Liver (tissue), 8 donors: ENCODE measurements at regions not wholly inside any gene's neighbourhood (a gene's known extent, or its start where the extent isn't known, plus 50 kb on each side); places are given as distances from the start of the nearest gene placed in this dataset.

ENCODE experiments used
- DNase-seq: peaks from one replicate; pipeline ENCODE4 v3.0.0-alpha.2; 2017; ENCODE audit warnings: low spot score
- H3K27ac ChIP-seq, 2 donors: one replicate each; pipeline ENCODE4 v1.7.0; 2013; ENCODE audit warnings: inconsistent platforms in 2 of 2, low read length in 2 of 2, control low read depth in 1 of 2, low read depth in 1 of 2, mild to moderate bottlenecking in 1 of 2
- H3K27me3 ChIP-seq, 4 donors: one replicate each; pipeline versions ENCODE4 v1.6.1 to v1.7.0; 2013; ENCODE audit warnings: low read length in 3 of 4, inconsistent platforms in 1 of 4, mild to moderate bottlenecking in 1 of 4, moderate library complexity in 1 of 4; ENCODE audit not compliant: control insufficient read depth in 4 of 4, insufficient read depth in 4 of 4
- H3K36me3 ChIP-seq, 4 donors: one replicate each; pipeline versions ENCODE4 v1.6.1 to v1.7.0; 2013; ENCODE audit warnings: low read length in 3 of 4, mild to moderate bottlenecking in 3 of 4, low read depth in 1 of 4, moderate library complexity in 1 of 4; ENCODE audit not compliant: control insufficient read depth in 4 of 4, insufficient read depth in 3 of 4
- H3K4me1 ChIP-seq, 4 donors: one replicate each; pipeline versions ENCODE4 v1.6.1 to v1.7.0; 2013; ENCODE audit warnings: low read length in 3 of 4, mild to moderate bottlenecking in 3 of 4, moderate library complexity in 1 of 4; ENCODE audit not compliant: control insufficient read depth in 4 of 4, insufficient read depth in 4 of 4
- H3K4me3 ChIP-seq, 3 donors: one replicate each; pipeline versions ENCODE4 v1.6.1 to v1.7.0; 2013; ENCODE audit warnings: low read length in 3 of 3, control low read depth in 1 of 3, low read depth in 1 of 3, mild to moderate bottlenecking in 1 of 3
- H3K9ac ChIP-seq, 2 donors: one replicate each; pipeline ENCODE4 v1.7.0; 2013; ENCODE audit warnings: low read length in 2 of 2, mild to moderate bottlenecking in 2 of 2, moderate library complexity in 2 of 2, control low read depth in 1 of 2, low read depth in 1 of 2
- H3K9me3 ChIP-seq, 4 donors: one replicate each; pipeline versions ENCODE4 v1.6.1 to v1.7.0; 2013; ENCODE audit warnings: low read length in 3 of 4; ENCODE audit not compliant: control insufficient read depth in 4 of 4
- EGR1 ChIP-seq, 2 donors: IDR thresholded peaks; 2 replicates each; pipeline ENCODE4 v1.6.1; 2016 to 2018; ENCODE audit warnings: antibody characterized with exemption in 2 of 2, low read depth in 2 of 2
- FOXA1 ChIP-seq: IDR thresholded peaks from 2 replicates; pipeline ENCODE4 v1.6.1; 2016; ENCODE audit warnings: antibody characterized with exemption
- FOXA2 ChIP-seq: IDR thresholded peaks from 2 replicates; pipeline ENCODE4 v1.6.1; 2016; ENCODE audit warnings: antibody characterized with exemption
- GABPA ChIP-seq, 2 donors: IDR thresholded peaks in 1 of 2; conservative IDR thresholded peaks in 1 of 2; 2 replicates each; pipeline ENCODE4 v1.6.1; 2016; ENCODE audit warnings: antibody characterized with exemption in 2 of 2, mild to moderate bottlenecking in 1 of 2, moderate library complexity in 1 of 2
- HNF4A ChIP-seq, 2 donors: conservative IDR thresholded peaks; 2 replicates each; pipeline ENCODE4 v1.6.1; 2016; ENCODE audit warnings: antibody characterized with exemption in 2 of 2, mild to moderate bottlenecking in 2 of 2
- NR2F2 ChIP-seq: IDR thresholded peaks from 2 replicates; pipeline ENCODE4 v1.6.1; 2016; ENCODE audit warnings: antibody characterized with exemption
- RAD21 ChIP-seq, 2 donors: IDR thresholded peaks; 2 replicates each; pipeline ENCODE4 v1.6.1; 2016; ENCODE audit warnings: antibody characterized with exemption in 2 of 2, mild to moderate bottlenecking in 2 of 2
- RXRA ChIP-seq, 2 donors: IDR thresholded peaks; 2 replicates each; pipeline ENCODE4 v1.6.1; 2017 to 2018; ENCODE audit warnings: antibody characterized with exemption in 2 of 2, mild to moderate bottlenecking in 1 of 2
- SP1 ChIP-seq: IDR thresholded peaks from 2 replicates; pipeline ENCODE4 v1.6.1; 2018; ENCODE audit warnings: antibody characterized with exemption, mild to moderate bottlenecking
- TAF1 ChIP-seq: conservative IDR thresholded peaks from 2 replicates; pipeline ENCODE4 v1.6.1; 2016; ENCODE audit warnings: antibody characterized with exemption, mild to moderate bottlenecking
- YY1 ChIP-seq: IDR thresholded peaks from 2 replicates; pipeline ENCODE4 v1.6.1; 2016; ENCODE audit warnings: antibody characterized with exemption, mild to moderate bottlenecking
- WGBS: extraction: QIAGEN DNeasy Blood & Tissue Kit; methylation state at CpG from one replicate; pipeline ENCODE4 v1.1.7; 2013; 5-methylcytosine and 5-hydroxymethylcytosine counted together
- TF ChIP-seq, protein P1 (sequence below): IDR thresholded peaks from 2 replicates; pipeline ENCODE4 v1.6.1; 2016; ENCODE audit warnings: antibody characterized with exemption, mild to moderate bottlenecking
- TF ChIP-seq, protein P2 (sequence below): IDR thresholded peaks from 2 replicates; pipeline ENCODE4 v1.6.1; 2016; ENCODE audit warnings: antibody characterized with exemption
- TF ChIP-seq, protein P3 (sequence below): fragments of 150-350 bp; IDR thresholded peaks from 2 replicates; pipeline ENCODE4 v1.5.1; 2017; ENCODE audit warnings: improper control_type of control experiment, low read depth, low read length; ENCODE audit not compliant: missing input control
- TF ChIP-seq, protein P4 (sequence below): IDR thresholded peaks from 2 replicates; pipeline ENCODE4 v1.6.1; 2016; ENCODE audit warnings: antibody characterized with exemption
- TF ChIP-seq, protein P5 (sequence below): IDR thresholded peaks from 2 replicates; pipeline ENCODE4 v1.6.1; 2016; ENCODE audit warnings: antibody characterized with exemption
- donor health status: healthy.
- donor health status: healthy.
- donor health status: healthy.
- donor health status: healthy.
- donor health status: healthy.

DNA sequence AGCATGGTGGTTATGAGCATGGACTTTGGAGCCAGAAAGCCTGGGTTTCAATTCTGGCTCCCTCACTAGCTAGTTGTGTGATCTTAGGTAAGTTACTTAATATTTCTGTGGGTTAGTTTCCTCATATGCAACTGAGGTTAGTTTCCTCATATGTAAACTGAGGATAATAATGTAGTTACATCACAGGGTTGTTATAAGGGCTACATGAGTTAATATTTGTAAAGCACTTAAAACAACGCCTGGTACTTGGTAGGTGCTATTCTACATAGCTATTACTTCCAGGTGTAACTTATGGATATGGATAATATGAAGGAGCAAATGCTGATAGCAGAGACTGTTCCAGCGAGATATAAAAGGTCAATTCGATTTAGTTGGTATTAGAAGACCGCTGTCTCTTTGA lies 69.4 kb upstream of the POU5F2 start (continued):
- TF ChIP-seq, protein P1, sequence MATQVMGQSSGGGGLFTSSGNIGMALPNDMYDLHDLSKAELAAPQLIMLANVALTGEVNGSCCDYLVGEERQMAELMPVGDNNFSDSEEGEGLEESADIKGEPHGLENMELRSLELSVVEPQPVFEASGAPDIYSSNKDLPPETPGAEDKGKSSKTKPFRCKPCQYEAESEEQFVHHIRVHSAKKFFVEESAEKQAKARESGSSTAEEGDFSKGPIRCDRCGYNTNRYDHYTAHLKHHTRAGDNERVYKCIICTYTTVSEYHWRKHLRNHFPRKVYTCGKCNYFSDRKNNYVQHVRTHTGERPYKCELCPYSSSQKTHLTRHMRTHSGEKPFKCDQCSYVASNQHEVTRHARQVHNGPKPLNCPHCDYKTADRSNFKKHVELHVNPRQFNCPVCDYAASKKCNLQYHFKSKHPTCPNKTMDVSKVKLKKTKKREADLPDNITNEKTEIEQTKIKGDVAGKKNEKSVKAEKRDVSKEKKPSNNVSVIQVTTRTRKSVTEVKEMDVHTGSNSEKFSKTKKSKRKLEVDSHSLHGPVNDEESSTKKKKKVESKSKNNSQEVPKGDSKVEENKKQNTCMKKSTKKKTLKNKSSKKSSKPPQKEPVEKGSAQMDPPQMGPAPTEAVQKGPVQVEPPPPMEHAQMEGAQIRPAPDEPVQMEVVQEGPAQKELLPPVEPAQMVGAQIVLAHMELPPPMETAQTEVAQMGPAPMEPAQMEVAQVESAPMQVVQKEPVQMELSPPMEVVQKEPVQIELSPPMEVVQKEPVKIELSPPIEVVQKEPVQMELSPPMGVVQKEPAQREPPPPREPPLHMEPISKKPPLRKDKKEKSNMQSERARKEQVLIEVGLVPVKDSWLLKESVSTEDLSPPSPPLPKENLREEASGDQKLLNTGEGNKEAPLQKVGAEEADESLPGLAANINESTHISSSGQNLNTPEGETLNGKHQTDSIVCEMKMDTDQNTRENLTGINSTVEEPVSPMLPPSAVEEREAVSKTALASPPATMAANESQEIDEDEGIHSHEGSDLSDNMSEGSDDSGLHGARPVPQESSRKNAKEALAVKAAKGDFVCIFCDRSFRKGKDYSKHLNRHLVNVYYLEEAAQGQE: no peak
- TF ChIP-seq FOXA2: no peak

DNA sequence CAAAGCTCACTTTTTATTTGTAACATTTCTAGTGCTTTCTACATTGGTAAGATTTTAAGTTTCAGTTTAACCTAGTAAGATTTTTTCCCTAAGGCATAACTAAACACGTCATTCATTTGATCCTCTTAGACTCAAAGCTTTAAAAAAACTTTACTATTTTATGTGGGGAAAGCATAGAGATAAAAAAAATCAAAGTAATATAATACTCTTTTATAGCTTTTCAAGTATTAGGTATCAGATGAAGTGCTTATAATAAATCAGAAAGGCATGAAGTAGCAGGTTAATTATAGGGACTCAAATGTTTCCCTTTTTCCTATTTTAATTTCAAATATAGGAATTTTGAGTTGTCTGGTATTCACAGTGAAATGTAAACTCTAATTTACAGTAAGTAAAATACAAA lies 68.0 kb upstream of the POU5F2 start:
- DNase-seq: no peak
- Histone ChIP-seq H3K27ac (no peak overlapping the region), H3K4me3 (no peak overlapping the region), H3K27me3 (no peaks in the 10 kb centered on the region), H3K4me1 (no peaks in the 10 kb centered on the region), H3K9me3 (no peaks in the 10 kb centered on the region), H3K9ac (no peak overlapping the region), H3K36me3 (no peaks in the 10 kb centered on the region)
- no peak for TF ChIP-seq TAF1
- no peak for TF ChIP-seq RAD21 (IDR thresholded peaks at IDR 0.05)
- TF ChIP-seq NR2F2: no peak
- TF ChIP-seq, protein P2, sequence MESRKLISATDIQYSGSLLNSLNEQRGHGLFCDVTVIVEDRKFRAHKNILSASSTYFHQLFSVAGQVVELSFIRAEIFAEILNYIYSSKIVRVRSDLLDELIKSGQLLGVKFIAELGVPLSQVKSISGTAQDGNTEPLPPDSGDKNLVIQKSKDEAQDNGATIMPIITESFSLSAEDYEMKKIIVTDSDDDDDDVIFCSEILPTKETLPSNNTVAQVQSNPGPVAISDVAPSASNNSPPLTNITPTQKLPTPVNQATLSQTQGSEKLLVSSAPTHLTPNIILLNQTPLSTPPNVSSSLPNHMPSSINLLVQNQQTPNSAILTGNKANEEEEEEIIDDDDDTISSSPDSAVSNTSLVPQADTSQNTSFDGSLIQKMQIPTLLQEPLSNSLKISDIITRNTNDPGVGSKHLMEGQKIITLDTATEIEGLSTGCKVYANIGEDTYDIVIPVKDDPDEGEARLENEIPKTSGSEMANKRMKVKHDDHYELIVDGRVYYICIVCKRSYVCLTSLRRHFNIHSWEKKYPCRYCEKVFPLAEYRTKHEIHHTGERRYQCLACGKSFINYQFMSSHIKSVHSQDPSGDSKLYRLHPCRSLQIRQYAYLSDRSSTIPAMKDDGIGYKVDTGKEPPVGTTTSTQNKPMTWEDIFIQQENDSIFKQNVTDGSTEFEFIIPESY: no peak
- no peak for TF ChIP-seq HNF4A (conservative IDR thresholded peaks at IDR 0.05)
- no peak for TF ChIP-seq GABPA (IDR thresholded peaks at IDR 0.05 in 1 of 2, conservative IDR thresholded peaks at IDR 0.05 in 1 of 2)
- TF ChIP-seq, protein P3, sequence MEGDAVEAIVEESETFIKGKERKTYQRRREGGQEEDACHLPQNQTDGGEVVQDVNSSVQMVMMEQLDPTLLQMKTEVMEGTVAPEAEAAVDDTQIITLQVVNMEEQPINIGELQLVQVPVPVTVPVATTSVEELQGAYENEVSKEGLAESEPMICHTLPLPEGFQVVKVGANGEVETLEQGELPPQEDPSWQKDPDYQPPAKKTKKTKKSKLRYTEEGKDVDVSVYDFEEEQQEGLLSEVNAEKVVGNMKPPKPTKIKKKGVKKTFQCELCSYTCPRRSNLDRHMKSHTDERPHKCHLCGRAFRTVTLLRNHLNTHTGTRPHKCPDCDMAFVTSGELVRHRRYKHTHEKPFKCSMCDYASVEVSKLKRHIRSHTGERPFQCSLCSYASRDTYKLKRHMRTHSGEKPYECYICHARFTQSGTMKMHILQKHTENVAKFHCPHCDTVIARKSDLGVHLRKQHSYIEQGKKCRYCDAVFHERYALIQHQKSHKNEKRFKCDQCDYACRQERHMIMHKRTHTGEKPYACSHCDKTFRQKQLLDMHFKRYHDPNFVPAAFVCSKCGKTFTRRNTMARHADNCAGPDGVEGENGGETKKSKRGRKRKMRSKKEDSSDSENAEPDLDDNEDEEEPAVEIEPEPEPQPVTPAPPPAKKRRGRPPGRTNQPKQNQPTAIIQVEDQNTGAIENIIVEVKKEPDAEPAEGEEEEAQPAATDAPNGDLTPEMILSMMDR: no peak
- no peak for TF ChIP-seq SP1
- TF ChIP-seq RXRA (IDR thresholded peaks at IDR 0.05): no peak
- TF ChIP-seq, protein P4, sequence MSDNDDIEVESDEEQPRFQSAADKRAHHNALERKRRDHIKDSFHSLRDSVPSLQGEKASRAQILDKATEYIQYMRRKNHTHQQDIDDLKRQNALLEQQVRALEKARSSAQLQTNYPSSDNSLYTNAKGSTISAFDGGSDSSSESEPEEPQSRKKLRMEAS: no peak
- TF ChIP-seq, protein P5, sequence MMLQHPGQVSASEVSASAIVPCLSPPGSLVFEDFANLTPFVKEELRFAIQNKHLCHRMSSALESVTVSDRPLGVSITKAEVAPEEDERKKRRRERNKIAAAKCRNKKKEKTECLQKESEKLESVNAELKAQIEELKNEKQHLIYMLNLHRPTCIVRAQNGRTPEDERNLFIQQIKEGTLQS: no peak
- no peak for TF ChIP-seq FOXA2
- 95% methylated on average over 1 of the region's 1 CpG for WGBS

DNA sequence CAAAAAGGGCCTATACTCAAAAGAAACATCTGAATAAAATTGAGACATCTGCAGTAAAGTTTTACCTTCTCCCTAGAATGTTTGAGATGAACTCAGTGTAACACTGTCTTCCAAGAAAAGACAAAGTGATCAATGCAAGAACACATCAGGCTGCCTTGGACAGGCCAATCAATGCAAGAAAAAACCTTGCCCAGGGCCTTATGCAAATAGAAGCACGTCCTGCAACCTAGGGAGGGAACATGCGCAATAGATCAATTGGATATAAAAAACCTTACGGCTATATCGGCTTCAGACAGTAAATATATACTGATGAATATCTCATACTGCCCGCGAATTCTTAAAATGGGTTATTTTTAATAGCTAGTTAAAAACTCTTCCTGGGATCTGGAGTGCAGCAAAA lies 66.4 kb upstream of the POU5F2 start:
- Histone ChIP-seq H3K4me3 (no peak overlapping the region), H3K36me3 (no peaks in the 10 kb centered on the region), H3K27me3 (no peaks in the 10 kb centered on the region), H3K4me1 (no peaks in the 10 kb centered on the region), H3K9me3 (no peaks in the 10 kb centered on the region), H3K9ac (no peak overlapping the region), H3K27ac (no peak overlapping the region)
- no peak for DNase-seq
- 87% methylated on average over 6 of the region's 6 CpGs for WGBS
- no peak for TF ChIP-seq EGR1 (IDR thresholded peaks at IDR 0.05; ENCODE audit: low read depth in 2 of 2)
- no peak for TF ChIP-seq RAD21 (IDR thresholded peaks at IDR 0.05)
- no peak for TF ChIP-seq HNF4A (conservative IDR thresholded peaks at IDR 0.05)
- no peak for TF ChIP-seq TAF1
- no peak for TF ChIP-seq FOXA1
- no peak for TF ChIP-seq YY1
- TF ChIP-seq, protein P5: no peak
- TF ChIP-seq, protein P4: no peak
- TF ChIP-seq, protein P2: no peak
- no peak for TF ChIP-seq RXRA (IDR thresholded peaks at IDR 0.05)
- no peak for TF ChIP-seq SP1
